ENCODE measurements at regions not wholly inside any gene's neighbourhood (a gene's known extent, or its start where the extent isn't known, plus 50 kb on each side); places are given as distances from the start of the nearest gene placed in this dataset.

DNA sequence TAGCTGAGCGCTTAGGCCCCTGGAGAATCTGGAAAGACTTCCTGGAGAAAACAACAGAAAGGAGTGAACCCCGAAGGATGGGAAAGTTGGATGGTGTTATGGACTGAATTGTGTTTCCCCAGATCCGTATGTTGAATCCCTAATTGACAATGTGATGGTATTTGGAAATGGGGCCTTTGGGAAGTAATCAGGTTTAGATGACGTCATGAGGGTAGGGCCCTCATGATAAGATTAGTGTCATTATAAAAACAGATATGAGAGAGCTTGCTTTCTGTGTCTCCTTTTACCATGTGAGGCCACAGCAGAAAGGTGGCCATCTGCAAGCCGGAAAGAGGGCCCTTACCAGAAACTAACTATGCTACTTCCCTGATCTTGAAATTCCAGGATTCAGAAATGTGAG, 159.5 kb downstream of the QDPR start:
- Mint-ChIP-seq H3K9me3 (ENCODE audit: low read depth, unreplicated experiment) (peaks cover 2% of the 10 kb centered on the region), H3K27ac (ENCODE audit: unreplicated experiment) (no peak overlapping the region), H3K36me3 (ENCODE audit: insufficient read depth, unreplicated experiment) (no peaks in the 10 kb centered on the region), H3K4me3 (ENCODE audit: low read depth, unreplicated experiment) (no peak overlapping the region), H3K27me3 (ENCODE audit: unreplicated experiment) (peaks cover 33% of the 10 kb centered on the region), H3K4me1 (ENCODE audit: low read depth, unreplicated experiment) (no peaks in the 10 kb centered on the region)
- no peak for DNase-seq
- intact Hi-C loops (cut with micrococcal nuclease; ENCODE audit: unreplicated experiment), result no loop called here
- BruUV-seq (replicated peaks), result no TSS peak
- TF ChIP-seq, protein P1, sequence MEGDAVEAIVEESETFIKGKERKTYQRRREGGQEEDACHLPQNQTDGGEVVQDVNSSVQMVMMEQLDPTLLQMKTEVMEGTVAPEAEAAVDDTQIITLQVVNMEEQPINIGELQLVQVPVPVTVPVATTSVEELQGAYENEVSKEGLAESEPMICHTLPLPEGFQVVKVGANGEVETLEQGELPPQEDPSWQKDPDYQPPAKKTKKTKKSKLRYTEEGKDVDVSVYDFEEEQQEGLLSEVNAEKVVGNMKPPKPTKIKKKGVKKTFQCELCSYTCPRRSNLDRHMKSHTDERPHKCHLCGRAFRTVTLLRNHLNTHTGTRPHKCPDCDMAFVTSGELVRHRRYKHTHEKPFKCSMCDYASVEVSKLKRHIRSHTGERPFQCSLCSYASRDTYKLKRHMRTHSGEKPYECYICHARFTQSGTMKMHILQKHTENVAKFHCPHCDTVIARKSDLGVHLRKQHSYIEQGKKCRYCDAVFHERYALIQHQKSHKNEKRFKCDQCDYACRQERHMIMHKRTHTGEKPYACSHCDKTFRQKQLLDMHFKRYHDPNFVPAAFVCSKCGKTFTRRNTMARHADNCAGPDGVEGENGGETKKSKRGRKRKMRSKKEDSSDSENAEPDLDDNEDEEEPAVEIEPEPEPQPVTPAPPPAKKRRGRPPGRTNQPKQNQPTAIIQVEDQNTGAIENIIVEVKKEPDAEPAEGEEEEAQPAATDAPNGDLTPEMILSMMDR (IDR thresholded peaks at IDR 0.05; ENCODE audit: unreplicated experiment), result no peak
- CTCF ChIA-PET, result no interaction called here

GRCh38 chr4:17347445-17347844, 164.4 kb downstream of the QDPR start:
- intact Hi-C loops (cut with micrococcal nuclease; ENCODE audit: unreplicated experiment), result loop anchor here (1.0 to 5.0 kb wide), 2 partner anchors 100 to 125 kb away; no protein-coding TSS in a partner anchor
- TF ChIP-seq, protein P1 (IDR thresholded peaks at IDR 0.05; ENCODE audit: unreplicated experiment), result no peak
- H3K27ac Mint-ChIP-seq (ENCODE audit: unreplicated experiment), result no peak overlapping the region
- no peaks in the 10 kb centered on the region for H3K27me3 Mint-ChIP-seq (ENCODE audit: unreplicated experiment)
- H3K4me3 Mint-ChIP-seq (ENCODE audit: low read depth, unreplicated experiment), result no peak overlapping the region
- BruUV-seq (replicated peaks), result no TSS peak
- H3K4me1 Mint-ChIP-seq (ENCODE audit: low read depth, unreplicated experiment), result no peaks in the 10 kb centered on the region
- no peaks in the 10 kb centered on the region for H3K36me3 Mint-ChIP-seq (ENCODE audit: insufficient read depth, unreplicated experiment)
- CTCF ChIA-PET, result interaction anchor here (1.0 to 1.1 kb wide), 2 partner anchors 100 to 125 kb away, joined by 4 to 10 read pairs; no protein-coding TSS in a partner anchor
- DNase-seq, result peak; percentile 13
- H3K9me3 Mint-ChIP-seq (ENCODE audit: low read depth, unreplicated experiment), result no peaks in the 10 kb centered on the region

GRCh38 chr4:17339376-17339775, 172.5 kb downstream of the QDPR start:
- H3K36me3 Mint-ChIP-seq (ENCODE audit: insufficient read depth, unreplicated experiment), result peaks cover 5% of the 10 kb centered on the region
- DNase-seq, result no peak
- no TSS peak for BruUV-seq (replicated peaks)
- intact Hi-C loops (cut with micrococcal nuclease; ENCODE audit: unreplicated experiment), result no loop called here
- no peaks in the 10 kb centered on the region for H3K27me3 Mint-ChIP-seq (ENCODE audit: unreplicated experiment)
- no peaks in the 10 kb centered on the region for H3K9me3 Mint-ChIP-seq (ENCODE audit: low read depth, unreplicated experiment)
- H3K27ac Mint-ChIP-seq (ENCODE audit: unreplicated experiment), result no peak overlapping the region
- peaks cover 23% of the 10 kb centered on the region for H3K4me1 Mint-ChIP-seq (ENCODE audit: low read depth, unreplicated experiment)
- TF ChIP-seq, protein P1 (IDR thresholded peaks at IDR 0.05; ENCODE audit: unreplicated experiment), result no peak
- no peak overlapping the region for H3K4me3 Mint-ChIP-seq (ENCODE audit: low read depth, unreplicated experiment)
- CTCF ChIA-PET, result no interaction called here

- Mint-ChIP-seq H3K36me3 (ENCODE audit: insufficient read depth, unreplicated experiment) (peaks cover 5% of the 10 kb centered on the region), H3K4me1 (ENCODE audit: low read depth, unreplicated experiment) (peaks cover 23% of the 10 kb centered on the region), H3K4me3 (ENCODE audit: low read depth, unreplicated experiment) (peak overlapping the region; percentile 6), H3K27me3 (ENCODE audit: unreplicated experiment) (no peaks in the 10 kb centered on the region), H3K27ac (ENCODE audit: unreplicated experiment) (peak overlapping the region; percentile 52), H3K9me3 (ENCODE audit: low read depth, unreplicated experiment) (no peaks in the 10 kb centered on the region)
- intact Hi-C loops (cut with micrococcal nuclease; ENCODE audit: unreplicated experiment), result no loop called here
- CTCF ChIA-PET, result no interaction called here
- TF ChIP-seq, protein P1 (IDR thresholded peaks at IDR 0.05; ENCODE audit: unreplicated experiment), result no peak
- no TSS peak for BruUV-seq (replicated peaks)
- no peak for DNase-seq
Measured at GRCh38 chr4:17336986-17337385, 174.9 kb downstream of the QDPR start.
